GM21786 (cell line): ENCODE measurements at regions not wholly inside any gene's neighbourhood (a gene's known extent, or its start where the extent isn't known, plus 50 kb on each side); places are given as distances from the start of the nearest gene placed in this dataset.
A peak's percentile ranks its signal among the peaks of the same experiment; 100 is the strongest.

Experiments
- ATAC-seq: cut with Tn5 transposase; IDR thresholded peaks from one replicate; pipeline ENCODE4 v1.9.1; 2021; ENCODE audit not compliant: unreplicated experiment

DNA sequence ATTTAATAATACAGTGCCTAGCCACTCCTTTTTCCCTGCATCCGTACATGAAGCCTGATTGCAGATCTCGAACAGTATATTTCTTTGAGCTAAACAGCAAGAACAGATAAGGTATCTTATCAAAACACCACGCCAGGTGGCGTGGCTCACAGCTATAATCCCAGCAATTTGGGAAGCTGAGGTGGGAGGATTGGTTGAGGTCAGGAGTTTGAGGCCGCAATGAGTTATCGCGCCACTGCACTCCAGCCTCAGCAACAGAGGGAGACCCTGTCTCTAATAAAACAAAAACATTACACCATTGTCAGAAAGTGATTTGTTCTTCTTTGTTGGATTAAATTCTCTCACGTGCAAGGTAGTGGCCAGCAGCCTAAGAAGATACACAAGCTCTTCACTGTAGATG, 291.2 kb upstream of the DMRT1 start:
- no peak for ATAC-seq

DNA sequence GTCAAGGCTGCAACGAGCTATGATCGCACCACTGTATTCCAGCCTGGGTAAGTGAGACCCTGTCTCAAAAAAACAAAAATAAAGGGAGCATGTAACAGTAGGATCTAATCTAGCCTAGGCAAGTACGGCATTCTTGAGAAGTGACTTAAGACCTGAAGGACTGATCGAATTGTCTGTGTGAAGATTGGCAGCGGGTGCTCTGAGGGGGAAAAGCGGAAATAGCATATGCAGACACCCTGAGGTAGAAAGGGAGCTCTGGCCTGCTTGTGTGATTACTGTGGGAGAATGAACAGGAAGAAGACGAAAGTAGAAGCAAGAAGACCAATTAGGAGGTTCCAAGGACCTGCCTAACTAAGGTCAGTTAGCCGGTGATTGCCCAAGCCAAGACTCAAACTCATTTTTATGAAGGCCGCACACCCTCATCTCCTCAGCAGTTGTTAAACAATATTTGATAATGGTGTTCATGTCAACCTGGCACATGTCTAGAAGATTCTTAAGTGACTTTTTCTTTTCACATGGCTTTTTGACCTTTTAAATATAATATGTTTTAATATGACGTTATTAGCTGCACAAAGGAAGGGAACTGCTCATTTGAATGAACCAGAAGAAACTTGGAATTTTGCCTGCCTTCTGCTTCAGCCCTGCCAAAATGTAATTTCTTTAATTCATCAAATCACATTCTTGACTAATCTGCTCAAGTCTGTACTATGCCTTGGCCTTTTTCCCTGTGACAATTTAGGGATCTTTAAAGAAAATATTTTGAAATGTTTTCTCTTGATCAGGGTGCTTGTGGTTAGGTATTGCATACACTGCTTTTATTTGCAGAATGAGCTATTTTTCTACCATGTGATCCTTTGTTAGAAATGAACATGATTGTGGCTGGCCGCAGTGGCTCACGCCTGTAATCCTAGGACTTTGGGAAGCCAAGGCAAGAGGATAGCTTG, 289.2 kb upstream of the DMRT1 start:
- ATAC-seq: no peak

DNA sequence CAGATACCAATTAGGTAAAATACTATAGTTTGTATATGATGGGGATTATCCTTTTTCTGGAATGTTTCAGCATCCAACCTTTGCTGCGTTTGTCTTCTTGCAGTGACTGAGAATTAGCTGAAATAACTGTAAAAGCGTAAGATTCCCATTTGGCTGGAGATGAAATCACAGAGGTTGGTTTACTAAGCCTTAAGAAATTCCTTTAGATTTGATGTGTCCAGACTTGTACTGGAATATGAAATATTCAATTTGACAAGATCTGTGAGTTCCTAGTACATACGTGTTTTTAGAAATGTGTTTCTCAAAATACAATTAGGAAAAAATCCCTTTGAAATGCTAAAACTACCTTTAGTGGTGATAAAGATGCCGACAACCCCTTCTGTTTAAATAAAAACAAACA, 286.0 kb upstream of the DMRT1 start:
- no peak for ATAC-seq

DNA sequence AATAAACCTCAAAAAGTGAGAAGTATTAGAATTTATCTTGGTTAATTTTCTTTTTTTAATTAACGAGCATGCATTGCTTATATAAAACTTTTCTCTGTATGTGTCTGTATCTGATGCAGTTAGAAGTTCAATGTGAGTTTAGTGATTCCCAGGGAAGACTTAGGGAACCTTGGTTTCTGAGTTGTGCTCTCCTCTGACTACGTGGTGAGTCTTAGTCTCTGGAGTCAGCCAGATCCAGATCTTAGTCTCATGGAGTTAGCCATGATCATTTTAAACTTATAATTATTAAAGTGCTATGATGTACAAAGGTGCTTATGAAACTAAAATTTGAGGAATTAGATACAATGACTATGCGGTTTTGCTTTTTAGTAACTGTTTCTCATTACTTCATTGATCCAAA, 285.3 kb upstream of the DMRT1 start:
- no peak for ATAC-seq

DNA sequence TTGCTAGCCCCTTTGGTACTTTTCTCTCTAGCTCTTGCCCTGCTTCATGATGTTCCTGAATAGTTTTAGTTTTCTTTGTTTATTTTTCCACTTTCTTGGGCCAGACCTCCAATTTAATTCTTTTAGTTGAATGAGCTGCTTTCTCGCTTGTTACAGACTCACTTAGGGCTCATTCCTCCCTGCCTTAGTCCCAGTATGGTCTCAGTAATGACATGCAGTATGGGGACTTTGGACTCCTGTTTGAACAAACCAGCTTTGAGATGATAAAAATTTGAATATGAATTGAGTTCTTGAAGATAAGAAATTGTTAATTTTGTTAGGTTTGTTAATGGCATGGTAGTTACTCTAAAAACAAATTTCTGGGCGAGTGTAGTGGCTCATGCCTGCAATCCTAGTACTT, 284.8 kb upstream of the DMRT1 start:
- no peak for ATAC-seq

DNA sequence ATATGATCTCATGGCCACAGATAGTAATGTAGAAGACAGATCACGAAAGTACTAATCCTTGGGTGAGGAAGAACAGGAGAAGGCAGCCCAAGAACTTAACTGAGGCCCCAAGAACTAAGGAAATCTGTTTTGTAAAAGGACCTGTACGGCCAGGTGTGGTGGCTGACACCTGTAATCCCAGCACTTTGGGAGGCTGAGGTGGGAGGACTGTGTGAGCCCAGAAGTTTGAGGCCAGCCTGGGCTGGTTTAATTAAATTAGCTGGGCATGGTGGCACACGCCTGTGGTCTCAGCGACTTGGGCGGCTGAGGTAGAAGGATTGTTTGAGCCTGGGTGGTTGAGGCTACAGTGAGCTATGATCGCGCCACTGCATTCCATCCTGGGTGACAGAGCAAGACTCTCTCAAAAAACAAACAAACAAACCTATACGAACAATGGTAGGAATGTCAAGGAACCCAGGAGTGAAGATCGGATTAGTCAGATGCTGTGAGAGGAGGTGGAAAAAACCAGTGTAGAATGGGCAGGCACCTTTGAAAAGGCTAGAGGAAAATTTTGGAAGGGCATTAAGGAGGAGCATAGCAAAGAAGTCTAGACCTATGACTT, 283.8 kb upstream of the DMRT1 start:
- ATAC-seq: no peak

DNA sequence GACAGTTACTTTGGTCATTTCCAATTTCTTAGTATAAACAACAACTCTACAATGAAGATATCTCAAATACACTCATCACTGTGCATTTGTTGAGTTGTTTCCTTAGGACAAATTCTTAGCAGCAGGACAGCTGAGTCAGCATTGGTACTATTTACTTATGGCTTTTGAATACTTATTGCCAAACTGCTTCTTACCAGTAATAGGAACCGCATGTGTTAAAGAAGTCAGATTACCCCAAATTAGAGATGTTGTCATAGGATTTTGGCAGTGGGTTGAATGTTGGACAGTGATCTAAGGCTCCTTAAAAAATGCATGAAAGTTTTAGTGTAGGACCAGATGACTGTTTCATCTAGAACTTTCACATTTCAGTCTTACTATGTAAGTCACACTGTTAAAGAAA, 280.1 kb upstream of the DMRT1 start:
- ATAC-seq: no peak

DNA sequence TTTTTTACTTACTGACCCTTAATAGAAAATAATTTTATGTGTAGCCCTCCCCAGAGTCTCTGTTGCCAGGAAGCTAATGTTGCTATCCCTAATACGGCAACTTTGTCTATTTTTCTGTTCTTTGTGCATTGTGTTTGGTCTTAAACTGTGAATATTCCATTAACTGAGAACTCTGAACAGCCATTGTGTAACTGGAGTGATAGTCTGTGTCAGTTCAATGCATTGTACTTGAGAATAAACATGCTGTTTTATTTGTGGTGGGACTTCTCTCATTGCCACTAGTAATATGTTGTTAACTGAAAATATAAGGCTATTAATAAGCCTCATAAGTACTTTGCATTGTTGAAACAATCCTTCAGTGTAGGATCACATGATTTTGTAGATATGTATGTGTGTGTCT, 278.3 kb upstream of the DMRT1 start:
- ATAC-seq: no peak

DNA sequence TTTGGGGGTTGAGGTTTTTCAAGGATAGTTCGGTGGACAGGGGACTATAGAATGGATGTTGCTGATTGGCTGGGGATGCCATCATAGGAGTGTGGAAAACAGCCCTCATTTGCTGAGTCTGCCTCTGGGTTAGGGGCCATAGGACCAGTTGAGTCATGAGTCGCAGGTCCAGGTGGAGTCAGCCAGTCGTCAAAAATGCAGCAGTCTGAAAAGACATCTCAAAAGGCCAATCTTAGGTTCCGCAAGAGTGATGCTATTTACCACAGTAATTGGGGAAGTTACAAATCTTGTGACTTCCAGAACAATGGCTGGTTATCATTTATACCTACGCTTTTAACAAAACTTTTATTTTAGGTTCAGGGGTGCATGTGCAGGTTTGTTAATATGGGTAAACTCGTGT, 276.0 kb upstream of the DMRT1 start:
- ATAC-seq: no peak

DNA sequence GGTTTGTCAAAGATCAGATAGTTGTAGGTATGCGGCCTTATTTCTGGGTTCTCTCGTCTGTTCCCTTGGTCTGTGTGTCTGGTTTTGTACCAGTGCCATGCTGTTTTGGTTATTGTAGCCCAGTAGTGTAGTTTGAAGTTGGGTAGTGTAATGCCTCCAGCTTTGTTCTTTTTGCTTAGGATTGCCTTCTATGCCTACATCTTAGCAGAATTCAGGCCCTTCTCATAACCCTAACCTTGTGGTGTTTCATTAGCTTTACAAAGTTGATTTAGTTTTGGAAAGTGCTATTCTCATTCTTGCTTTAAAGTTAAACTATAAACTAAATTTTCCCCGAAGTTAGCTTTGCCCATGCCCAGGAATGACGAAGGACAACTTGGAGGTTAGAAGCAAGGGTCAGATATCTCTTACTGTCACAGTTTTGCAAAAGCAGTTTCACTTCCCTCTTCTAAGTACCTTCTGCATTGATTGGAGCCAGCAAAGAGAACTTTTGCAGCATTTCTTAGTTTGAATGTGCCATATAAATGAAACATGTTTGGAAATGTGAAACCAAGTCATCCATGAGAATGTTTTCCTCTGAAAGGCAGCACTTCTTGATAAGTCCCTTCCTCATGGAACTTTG, 274.3 kb upstream of the DMRT1 start:
- peak; percentile 97 for ATAC-seq

DNA sequence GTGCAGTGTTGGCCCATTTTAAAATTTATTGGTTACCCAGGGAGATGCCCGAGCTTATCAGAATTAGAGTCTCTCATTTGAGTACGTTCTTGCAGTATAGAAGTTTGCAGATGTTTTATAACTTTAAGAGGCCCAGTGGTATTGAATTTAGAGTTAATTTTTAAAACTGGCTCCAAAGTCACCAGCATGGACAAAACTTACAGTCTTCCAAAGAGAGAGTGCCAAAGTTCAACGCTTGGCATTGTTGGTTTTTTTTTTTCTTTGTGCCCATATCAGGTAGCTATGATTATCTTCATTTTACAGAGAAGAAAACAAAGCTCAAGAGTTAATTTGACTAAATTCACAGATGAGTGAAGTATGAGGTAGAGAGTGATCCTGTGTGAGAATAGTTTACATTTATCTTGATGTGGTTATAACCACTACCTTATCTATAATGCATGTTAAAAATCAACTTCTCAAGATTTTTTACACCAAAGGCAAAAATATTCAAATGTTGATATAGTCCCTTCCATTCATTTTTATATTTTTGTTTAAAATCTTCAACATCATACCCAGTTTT, 273.7 kb upstream of the DMRT1 start:
- ATAC-seq: no peak

DNA sequence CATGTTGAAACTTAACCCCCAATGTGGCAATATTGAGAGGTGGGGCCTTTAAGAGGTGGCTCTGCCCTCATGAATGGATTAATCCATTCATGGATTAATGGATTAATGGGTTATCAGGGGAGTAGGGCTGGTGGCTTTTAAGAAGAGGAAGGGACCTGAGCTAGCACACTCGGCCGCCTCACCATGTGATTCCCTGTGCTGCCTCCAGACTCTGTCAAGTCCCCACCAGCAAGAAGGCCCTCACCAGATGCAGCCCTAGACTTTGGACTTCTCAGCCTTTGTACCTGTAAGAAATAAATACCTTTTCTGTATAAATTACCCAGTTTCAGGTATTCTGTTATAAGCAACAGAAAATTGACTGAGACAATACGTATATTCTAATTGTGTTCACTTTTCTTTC, 272.2 kb upstream of the DMRT1 start:
- ATAC-seq: no peak

DNA sequence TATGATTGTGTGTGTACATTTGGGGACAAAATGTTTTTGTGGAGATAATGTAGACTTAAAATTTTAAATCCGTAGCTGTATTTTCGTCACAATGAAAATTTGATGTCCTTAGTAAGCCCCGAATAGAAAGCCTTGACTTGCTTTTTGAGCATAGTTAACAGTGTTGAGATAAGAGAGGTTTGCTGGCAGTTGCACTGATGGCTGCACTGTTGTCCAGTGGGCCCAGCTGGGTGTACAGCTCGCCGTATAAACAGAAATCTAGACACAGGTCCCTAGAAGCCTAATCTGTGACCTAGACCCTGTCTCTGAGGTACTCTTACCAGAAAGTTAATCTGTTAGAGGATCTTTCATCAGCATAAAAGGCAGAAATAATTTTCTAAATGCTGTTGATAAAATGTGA, 271.3 kb upstream of the DMRT1 start:
- ATAC-seq: no peak

DNA sequence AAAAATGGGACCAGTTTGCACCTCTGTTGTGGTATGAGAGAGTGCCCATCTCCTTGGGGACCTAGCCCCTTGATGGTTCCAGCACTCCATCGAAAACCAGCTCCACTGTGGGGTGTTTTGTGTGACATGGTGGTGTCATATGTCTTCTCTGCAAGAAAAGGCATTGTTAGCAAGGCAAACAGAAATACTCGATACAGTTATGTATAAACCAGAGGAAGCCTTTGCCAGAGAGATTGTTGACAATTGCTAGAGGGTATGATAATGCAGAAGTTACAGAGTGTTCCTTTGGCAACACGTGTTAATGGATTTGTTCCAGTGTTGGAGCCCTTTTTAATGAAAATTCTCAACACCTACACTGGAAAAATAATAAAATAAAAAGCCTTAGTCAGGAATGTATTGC, 270.4 kb upstream of the DMRT1 start:
- no peak for ATAC-seq

DNA sequence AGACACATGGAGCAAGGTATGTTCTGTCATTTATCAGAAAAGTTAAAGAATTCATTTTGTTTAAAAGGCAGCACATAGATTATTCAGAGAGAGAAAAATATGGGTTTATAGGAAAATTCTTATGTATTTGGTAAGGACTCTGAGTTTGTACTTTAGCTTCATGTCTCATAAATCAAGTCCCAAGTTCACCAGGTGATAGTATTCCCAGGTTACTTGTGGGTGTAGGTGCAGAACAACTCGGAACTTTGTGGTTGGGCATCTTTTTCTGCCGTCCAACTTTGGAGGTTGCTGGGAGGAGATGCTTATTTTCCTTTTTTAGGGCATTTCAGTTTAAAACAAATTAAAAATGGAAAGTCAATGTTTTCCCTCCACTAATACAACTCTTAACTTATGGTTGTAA, 269.8 kb upstream of the DMRT1 start:
- ATAC-seq: no peak

DNA sequence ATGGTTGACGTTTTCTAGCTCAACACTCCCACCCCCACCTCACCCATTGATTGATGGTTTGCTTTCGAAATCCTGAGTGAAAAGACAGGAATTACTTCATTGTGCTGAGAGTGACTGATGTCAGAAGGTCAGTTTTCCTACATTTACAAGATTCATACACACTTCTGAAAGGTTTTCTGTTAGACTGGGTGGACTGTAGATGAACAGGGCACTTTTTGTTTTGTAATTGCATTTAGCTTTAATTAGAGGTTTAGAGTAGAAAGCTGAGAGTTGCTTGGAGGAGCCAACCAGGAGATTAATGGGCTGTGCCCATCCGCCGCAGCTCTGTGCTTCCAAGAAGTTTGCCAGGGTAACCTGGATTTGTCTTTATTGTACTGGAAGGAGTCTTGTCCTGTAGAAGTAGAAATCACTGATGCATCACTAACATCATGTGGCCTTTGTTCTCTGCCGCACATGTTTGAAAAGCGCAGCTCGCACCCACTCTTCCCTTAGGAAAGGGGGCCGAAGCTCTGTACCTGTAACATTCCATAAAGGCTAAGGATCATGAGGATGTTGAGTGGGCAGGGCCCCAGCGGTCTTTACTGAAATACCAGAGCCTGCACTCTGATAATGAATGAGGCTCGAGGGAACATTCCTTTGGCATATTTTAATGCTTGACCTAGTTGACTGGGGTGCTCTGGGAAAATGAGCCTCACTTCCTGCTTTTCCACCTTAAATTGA, 267.6 kb upstream of the DMRT1 start:
- ATAC-seq: no peak

DNA sequence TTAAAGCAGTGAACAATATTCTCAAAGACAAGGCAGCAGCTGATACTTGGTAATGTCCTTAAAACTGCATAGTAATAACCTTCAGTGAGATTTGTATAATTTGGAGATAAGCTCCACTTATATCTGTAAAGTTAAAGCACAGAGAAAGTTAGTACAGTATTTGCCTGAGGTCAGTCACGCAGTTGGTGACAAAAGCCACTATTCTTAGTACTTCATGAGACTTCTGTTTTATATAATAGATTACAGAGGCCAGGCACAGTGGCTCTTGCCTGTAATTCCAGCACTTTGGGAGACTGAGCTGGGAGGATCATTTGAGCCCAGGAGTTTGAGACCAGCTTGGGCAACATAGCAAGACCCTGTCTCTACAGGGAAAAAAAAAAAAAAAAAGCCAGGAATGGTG, 266.4 kb upstream of the DMRT1 start:
- ATAC-seq: no peak

DNA sequence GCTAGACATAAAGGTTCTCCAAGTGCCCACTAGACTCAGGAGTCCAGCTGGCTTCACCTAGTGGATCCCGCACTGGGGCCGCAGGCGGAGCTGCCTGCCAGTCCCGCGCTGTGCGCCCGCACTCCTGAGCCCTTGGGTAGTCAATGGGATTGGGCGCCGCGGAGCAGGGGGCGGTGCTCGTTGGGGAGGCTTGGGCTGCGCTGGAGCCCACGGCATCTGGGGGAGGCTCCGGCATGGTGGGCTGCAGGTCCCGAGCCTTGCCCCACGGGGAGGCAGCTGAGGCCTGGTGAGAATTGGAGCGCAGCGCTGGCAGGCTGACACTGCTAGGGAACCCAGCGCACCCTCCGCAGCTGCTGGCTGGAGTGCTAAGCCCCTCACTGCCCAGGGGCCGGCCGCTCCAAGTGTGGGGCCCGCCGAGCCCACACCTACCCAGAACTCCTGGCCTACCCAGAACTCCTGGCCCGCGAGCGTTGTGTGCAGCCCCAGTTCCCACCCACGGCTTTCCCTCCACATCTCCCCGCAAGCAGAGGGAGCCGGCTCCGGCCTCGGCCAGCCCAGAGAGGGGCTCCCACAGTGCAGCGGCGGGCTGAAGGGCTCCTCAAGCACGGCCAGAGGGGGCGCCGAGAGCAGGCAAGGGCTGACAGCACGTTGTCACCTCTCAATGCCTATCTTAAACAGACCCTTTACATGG, 260.7 kb upstream of the DMRT1 start:
- no peak for ATAC-seq

DNA sequence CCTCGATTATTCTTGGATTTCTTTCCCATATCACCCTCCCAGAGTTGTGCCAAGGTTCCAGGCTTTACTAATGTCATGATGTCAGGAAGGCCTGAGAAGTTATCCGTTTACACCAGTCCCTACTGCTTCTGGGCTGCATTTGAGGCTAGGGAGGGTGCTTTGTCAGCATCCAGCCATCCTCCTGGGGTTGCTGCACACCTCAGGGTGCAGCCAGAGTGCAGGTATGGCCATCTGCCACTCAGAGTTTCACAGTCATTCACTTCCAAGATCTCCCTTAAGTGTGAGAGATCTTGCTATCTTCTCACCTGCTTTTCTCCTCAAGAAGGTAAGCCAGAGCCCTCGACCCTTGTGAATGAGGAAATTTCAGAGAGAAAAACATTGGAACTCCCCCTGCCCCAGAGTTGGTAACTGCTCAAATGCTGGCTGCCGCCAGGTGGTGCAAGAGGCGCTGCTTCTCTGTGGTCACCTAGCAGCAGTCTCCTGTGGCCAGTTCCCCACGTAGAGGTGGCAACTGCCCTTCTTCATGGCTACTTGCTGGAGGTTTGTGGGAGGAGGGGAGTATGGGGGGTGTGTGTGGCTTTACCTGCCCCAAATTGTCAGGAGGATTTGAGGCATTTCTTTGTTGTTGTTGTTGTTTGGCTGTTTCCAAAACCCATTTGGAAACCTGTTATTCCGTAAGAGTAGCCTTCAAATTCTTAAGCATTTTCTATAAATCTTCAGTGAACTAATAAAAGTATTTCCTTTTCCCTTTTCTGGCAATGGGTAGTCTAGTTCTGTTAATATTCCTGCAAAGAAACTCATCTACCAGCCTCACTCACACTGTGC, 259.6 kb upstream of the DMRT1 start:
- no peak for ATAC-seq

DNA sequence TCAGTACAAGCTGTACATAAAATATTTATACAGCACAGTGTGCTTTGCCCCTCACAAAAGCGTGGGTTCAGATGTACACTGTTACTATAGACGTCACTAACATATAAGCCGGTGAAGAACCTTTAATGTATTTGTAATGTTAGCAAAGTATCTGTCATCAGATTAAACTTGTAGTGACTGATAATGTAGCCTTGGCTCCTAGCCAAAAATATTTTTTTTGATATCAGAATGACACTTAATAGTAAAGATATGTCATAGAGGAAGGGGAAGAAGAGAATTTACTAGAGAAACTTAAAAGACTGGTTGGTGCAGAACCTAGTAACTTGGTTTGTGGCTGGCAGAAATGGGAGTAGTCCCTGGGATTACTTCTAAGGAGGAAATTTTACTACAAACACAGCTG, 258.7 kb upstream of the DMRT1 start:
- no peak for ATAC-seq
